Body of pancreas (tissue), 4 donors: ENCODE measurements at regions not wholly inside any gene's neighbourhood (a gene's known extent, or its start where the extent isn't known, plus 50 kb on each side); places are given as distances from the start of the nearest gene placed in this dataset.

Experiments
- POLR2A ChIP-seq, 3 donors: fragments of 450-650 bp; IDR thresholded peaks; one replicate each; pipeline ENCODE4 v1.6.1; 2016; ENCODE audit warnings: antibody characterized with exemption in 3 of 3, mild to moderate bottlenecking in 2 of 3
- TF ChIP-seq, protein P1 (sequence below), 7 experiments: fragments of 450-650 bp in 4 of 7; fragments of 200-600 bp in 3 of 7; sonication (generic) in 3 of 7; IDR thresholded peaks; one replicate each; pipeline ENCODE4 v1.5.1; 2016 to 2019; ENCODE audit warnings: antibody characterized with exemption in 7 of 7

GRCh38 chr14:54213536-54213935 lies 183.3 kb upstream of the CDKN3 start:
- TF ChIP-seq, protein P1, sequence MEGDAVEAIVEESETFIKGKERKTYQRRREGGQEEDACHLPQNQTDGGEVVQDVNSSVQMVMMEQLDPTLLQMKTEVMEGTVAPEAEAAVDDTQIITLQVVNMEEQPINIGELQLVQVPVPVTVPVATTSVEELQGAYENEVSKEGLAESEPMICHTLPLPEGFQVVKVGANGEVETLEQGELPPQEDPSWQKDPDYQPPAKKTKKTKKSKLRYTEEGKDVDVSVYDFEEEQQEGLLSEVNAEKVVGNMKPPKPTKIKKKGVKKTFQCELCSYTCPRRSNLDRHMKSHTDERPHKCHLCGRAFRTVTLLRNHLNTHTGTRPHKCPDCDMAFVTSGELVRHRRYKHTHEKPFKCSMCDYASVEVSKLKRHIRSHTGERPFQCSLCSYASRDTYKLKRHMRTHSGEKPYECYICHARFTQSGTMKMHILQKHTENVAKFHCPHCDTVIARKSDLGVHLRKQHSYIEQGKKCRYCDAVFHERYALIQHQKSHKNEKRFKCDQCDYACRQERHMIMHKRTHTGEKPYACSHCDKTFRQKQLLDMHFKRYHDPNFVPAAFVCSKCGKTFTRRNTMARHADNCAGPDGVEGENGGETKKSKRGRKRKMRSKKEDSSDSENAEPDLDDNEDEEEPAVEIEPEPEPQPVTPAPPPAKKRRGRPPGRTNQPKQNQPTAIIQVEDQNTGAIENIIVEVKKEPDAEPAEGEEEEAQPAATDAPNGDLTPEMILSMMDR (IDR thresholded peaks at IDR 0.05), result no peak
- no peak for TF ChIP-seq POLR2A (IDR thresholded peaks at IDR 0.05)
